BJ (cell line): ENCODE measurements at regions not wholly inside any gene's neighbourhood (a gene's known extent, or its start where the extent isn't known, plus 50 kb on each side); places are given as distances from the start of the nearest gene placed in this dataset.

ENCODE experiments used
- CTCF ChIA-PET: fragments of 350-600 bp; formaldehyde crosslinking; extraction: SDS; loops from one replicate; lab custom pipeline; 2021; ENCODE audit warnings: antibody characterized with exemption, inconsistent platforms; lab: Yijun Ruan, JAX
- POLR2A ChIA-PET: fragments of 300-600 bp; sonication (Branson Sonifier 250); formaldehyde crosslinking; extraction: SDS; loops from one replicate; lab custom pipeline; 2021; ENCODE audit warnings: antibody characterized with exemption; lab: Charles Lee
- DNase-seq: peaks from one replicate; pipeline ENCODE4 v3.0.0-alpha.2; 2011; ENCODE audit warnings: low read depth
- H3K27me3 ChIP-seq: 2 replicates; pipeline ENCODE4 v1.6.0; 2011; ENCODE audit warnings: low read length; ENCODE audit not compliant: control insufficient read depth, insufficient read depth
- H3K36me3 ChIP-seq: 2 replicates; pipeline ENCODE4 v1.5.1; 2011; ENCODE audit warnings: low read length; ENCODE audit not compliant: control insufficient read depth, insufficient read depth
- H3K4me3 ChIP-seq: 2 replicates; pipeline ENCODE4 v1.5.1; 2011; ENCODE audit warnings: low read depth, mild to moderate bottlenecking, control low read depth, low read length
- TF ChIP-seq, protein P1 (sequence below): IDR thresholded peaks from 2 replicates; pipeline ENCODE4 v1.5.1; 2011; ENCODE audit warnings: low read depth, mild to moderate bottlenecking, control low read depth, inconsistent platforms, low read length, moderate library complexity; ENCODE audit not compliant: insufficient read depth

DNA sequence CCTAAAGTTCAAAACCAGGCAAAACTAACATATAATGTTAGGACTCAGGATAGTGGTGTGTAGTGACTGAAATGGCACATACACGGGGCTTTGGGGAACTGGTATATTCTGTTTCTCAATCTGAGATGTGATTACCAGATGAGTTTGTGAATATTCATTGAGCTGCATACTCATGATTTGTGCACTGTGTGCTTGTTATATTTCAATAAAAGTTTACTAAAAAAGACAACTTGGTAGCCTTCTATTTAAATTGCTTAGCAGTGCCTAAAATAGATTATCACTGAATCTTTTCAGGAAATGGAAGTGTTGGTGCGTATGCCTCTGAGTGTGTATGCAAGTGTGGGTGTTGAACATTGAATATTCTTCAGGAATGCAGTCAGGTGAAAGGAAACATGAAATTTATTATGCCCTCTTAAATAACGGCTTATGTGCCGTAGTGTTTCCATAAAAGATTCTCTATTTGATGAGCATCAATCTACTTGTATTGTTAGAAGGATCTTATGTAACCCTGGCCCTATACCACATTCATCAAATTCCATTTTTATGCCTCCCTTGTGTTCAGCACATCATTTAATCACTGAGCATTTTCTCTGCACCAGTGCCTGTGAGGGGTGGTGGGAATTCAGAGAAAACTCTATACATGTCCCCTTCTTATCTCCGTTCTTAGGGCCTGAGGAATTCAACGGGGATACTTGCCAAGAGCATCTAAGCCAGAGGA lies 82.6 kb upstream of the AUTS2 start:
- DNase-seq: no peak
- CTCF ChIA-PET: no interaction called here
- Histone ChIP-seq H3K4me3 (no peak overlapping the region), H3K27me3 (no peaks in the 10 kb centered on the region), H3K36me3 (no peaks in the 10 kb centered on the region)
- TF ChIP-seq, protein P1, sequence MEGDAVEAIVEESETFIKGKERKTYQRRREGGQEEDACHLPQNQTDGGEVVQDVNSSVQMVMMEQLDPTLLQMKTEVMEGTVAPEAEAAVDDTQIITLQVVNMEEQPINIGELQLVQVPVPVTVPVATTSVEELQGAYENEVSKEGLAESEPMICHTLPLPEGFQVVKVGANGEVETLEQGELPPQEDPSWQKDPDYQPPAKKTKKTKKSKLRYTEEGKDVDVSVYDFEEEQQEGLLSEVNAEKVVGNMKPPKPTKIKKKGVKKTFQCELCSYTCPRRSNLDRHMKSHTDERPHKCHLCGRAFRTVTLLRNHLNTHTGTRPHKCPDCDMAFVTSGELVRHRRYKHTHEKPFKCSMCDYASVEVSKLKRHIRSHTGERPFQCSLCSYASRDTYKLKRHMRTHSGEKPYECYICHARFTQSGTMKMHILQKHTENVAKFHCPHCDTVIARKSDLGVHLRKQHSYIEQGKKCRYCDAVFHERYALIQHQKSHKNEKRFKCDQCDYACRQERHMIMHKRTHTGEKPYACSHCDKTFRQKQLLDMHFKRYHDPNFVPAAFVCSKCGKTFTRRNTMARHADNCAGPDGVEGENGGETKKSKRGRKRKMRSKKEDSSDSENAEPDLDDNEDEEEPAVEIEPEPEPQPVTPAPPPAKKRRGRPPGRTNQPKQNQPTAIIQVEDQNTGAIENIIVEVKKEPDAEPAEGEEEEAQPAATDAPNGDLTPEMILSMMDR: no peak
- POLR2A ChIA-PET: no interaction called here

DNA sequence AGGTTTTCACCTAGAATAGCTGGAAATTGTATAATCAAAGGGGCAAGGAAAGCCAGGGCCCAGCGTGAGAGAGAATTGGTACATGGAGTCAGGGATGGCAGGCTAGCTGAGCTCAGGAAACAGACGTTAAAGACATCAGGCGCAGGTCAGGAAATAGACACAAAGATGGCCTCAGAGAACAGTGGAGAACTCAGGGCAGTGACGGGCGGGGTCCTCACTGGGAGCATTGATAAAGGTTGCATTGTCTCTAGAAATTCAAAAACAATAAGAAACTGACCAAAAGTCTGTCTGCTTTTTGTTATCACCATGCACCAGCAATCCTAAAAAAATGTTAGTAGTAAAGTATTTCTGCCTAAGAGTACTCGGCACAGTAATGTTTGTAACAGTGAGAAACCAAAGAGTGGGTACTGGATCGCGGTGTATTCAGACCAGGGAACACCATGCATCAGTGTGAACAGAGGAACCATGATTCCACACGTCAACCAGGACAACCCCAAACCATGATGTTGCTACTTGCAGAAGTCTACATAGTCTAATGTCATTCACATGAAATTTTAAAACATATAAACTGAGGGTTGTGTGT lies 81.9 kb upstream of the AUTS2 start:
- no peak overlapping the region for H3K4me3 ChIP-seq
- CTCF ChIA-PET: no interaction called here
- H3K27me3 ChIP-seq: no peaks in the 10 kb centered on the region
- POLR2A ChIA-PET: no interaction called here
- no peaks in the 10 kb centered on the region for H3K36me3 ChIP-seq
- no peak for DNase-seq
- TF ChIP-seq, protein P1: no peak

DNA sequence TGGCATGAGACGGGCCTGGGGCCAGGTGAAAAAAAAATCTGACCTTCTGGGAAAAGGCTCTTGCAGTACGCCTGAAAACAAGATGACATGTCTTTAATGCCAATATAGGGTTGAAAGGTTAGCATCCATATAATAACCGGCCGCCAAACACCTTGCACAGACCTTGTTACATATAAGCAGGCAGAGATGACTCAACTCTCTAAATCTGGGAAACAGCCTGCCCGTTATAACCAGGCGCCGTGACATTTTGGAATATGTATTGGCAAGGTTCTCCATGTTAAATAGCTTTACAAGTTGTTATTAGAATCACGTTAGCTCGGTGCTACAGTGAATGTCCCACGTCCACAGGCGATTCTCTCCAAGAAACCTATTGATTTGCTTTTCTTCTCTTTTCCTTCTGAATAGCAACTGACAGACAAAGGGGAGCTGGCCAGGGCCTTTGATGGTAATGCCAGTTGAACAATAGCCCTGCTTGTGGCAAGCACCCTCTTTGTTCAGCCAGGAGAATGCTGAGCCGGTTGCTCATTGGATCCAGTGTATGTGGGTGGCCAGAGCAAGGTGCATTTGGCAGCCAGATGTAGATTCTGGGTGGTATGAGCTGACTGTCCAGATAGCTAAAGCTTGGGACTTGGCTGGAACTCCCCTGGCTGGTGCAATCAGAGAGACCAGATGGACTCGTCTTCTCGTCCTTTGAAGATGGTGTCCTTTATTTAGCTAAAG lies 80.1 kb upstream of the AUTS2 start:
- Histone ChIP-seq H3K36me3 (no peaks in the 10 kb centered on the region), H3K4me3 (no peak overlapping the region), H3K27me3 (no peaks in the 10 kb centered on the region)
- CTCF ChIA-PET: no interaction called here
- POLR2A ChIA-PET: no interaction called here
- no peak for DNase-seq
- TF ChIP-seq, protein P1: no peak

DNA sequence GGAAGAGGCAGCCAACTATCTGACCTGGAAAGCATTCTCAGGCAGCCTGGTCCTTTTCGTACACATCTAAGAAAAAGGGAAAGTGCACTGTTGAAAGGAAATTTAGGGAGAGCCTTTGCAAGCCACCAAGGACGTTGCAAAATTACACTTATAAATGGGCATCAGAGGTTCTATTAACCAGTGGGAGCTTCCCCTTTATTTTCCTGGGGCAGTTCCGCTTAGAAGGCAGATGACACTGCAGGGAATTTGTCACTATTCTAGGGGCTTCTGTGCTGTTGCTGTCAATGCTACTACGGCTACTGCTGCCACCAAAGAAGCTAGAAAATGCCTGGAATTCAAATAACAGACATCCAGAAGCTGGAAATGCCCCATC lies 79.6 kb upstream of the AUTS2 start:
- no peaks in the 10 kb centered on the region for H3K27me3 ChIP-seq
- ChIA-PET POLR2A (no interaction called here), CTCF (no interaction called here)
- DNase-seq: no peak
- H3K4me3 ChIP-seq: no peak overlapping the region
- TF ChIP-seq, protein P1: no peak
- no peaks in the 10 kb centered on the region for H3K36me3 ChIP-seq

DNA sequence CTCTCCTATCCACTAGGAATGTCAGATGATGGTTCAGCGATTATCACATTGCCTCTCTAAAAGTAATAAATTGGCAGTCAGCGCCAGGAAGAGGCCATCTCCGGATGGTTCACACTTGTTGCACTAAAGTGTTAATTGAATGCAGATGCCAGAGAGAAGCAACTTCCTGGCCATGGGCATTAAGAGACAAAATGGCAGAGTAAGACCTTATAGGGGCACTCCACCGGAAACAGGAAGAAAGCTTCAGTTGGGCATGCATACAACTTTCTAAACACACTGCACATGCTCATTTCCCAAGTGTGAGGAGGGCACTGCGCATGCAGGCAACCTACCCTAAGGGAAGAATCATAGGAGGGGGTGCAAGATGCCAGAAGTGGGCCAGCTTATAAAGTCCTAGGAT lies 71.7 kb upstream of the AUTS2 start:
- H3K36me3 ChIP-seq: no peaks in the 10 kb centered on the region
- H3K4me3 ChIP-seq: no peak overlapping the region
- POLR2A ChIA-PET: no interaction called here
- TF ChIP-seq, protein P1: no peak
- CTCF ChIA-PET: interaction anchor here (1.0 kb wide), 1 partner anchor 9 kb away, joined by 3 read pairs; no protein-coding TSS in a partner anchor
- DNase-seq: no peak
- no peaks in the 10 kb centered on the region for H3K27me3 ChIP-seq
